Endothelial cell of hepatic sinusoid (primary cell): ENCODE measurements at regions not wholly inside any gene's neighbourhood (a gene's known extent, or its start where the extent isn't known, plus 50 kb on each side); places are given as distances from the start of the nearest gene placed in this dataset.

ENCODE experiments used
- in situ Hi-C: cut with HindIII; loops from 2 replicates; pipeline ENCODE4 v1.10.0; 2017; ENCODE audit warnings: low sequenced_read_pairs

DNA sequence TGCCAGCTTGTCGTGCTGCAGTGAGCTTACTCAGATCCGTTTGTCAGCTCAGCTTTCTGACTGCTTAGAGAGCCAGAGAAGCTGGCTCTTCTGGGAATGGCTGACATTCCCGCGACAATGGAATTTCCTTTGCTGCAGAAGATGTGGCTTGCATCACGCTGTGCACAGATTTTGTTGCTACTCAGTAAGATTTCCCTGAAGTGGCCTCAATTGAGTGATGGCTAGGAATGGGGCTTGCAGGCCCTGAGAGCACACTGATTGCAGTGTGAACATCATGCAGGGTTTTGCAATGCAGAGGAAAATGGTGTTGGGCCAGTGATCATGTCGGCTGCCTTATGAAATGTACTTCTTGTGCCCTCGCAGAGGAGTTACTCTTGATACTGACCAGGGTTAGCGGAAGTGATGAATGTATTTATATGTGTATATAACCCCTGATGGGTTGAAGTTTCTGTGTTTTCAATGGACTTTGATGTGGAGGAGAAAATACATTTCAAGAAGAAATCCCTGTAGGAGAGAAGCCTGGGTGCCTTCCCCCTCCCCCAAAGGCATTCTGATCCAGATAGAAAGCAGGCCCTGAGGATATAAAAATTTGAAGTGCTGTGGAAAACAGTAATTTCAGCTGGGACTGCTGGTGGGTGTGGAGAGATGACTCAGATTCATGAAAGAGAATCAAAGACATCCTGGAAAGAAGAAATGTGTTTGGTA lies 102.5 kb upstream of the PDZRN3 start:
- in situ Hi-C loops: no loop called here

DNA sequence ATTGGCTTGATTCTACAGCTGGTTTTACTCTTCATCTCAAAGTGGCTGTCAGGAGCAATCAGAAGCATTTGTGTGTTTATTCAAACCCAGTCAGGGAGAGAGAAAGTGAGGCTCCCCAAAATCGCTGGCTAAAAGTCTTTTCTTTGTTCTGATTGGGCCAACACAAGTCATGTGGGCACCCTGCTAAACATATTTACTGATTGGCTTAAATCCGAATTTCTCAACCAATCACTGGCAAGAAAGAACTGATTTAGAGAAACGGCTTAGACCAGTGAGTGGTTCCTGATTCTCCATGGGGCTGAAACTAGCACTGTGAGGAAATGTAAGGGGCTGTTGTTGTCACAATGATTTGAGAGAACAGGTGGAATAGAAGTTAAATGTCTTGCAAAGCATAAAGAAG lies 98.9 kb upstream of the PDZRN3 start:
- in situ Hi-C loops: no loop called here

DNA sequence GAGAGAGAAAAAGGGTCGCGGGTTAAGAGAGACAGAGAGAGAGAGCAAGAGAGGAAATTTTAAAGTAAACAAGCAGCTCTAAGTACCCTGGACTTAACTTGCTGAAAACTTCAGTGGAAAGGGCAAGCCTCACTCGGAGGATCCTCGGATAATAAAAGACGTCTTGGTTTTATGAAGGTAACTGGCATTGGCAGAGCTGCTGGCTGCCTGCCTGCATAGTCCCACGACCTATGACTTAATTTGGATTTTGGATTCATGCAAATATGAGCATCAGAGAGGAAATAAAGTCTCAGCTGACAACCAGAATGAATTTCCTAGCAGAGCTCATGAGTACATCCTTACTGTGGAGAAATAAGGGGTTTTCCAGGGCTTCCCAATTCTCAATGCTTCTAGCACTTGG lies 95.1 kb upstream of the PDZRN3 start:
- in situ Hi-C loops: no loop called here

DNA sequence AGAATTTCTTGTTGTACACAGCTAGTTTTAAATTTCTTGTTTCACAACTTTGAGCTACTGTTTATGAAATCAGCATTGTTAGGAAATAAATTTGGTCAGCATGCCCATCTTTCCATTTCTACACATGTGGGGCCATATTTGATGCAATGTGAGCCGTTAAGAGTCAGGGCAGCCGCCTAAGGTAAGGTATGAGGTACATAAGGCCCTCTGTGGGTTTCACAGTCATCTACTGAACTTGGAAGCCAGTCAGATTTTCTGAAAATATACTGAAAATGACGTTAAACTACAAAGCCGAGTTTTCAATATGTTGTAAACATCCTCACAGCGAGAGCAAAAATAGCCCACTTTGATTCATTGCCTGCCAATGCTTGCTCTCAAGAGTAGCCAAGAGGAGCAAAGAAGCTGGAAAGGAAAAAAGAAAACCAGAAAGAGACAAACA lies 94.7 kb upstream of the PDZRN3 start:
- in situ Hi-C loops: no loop called here

GRCh38 chr3:73718326-73719110 lies 93.8 kb upstream of the PDZRN3 start:
- in situ Hi-C loops: no loop called here

DNA sequence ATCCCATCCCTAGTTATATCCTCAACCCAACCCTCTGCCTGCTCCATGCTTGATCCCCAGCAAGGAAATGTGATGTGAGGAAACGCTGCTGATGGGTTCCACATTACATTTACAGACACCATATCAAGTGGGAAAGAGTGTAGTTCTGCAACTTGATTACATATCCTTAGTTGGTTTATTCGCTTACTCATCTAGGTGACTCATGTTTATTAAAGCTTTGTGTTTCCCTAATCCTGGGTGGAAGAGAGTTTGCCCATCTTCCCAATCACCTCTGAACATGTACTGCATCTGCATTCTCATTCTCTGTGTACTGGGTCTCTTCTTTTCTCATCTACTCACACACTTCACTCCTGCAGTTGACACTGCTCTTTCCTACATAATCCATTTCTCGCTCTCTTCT lies 91.7 kb upstream of the PDZRN3 start:
- in situ Hi-C loops: no loop called here

- in situ Hi-C loops: no loop called here
These were observed 85.6 kb upstream of the PDZRN3 start for GRCh38 chr3:73710340-73710739.

- in situ Hi-C loops: no loop called here
These were observed 85.0 kb upstream of the PDZRN3 start for GRCh38 chr3:73709712-73710111.

DNA sequence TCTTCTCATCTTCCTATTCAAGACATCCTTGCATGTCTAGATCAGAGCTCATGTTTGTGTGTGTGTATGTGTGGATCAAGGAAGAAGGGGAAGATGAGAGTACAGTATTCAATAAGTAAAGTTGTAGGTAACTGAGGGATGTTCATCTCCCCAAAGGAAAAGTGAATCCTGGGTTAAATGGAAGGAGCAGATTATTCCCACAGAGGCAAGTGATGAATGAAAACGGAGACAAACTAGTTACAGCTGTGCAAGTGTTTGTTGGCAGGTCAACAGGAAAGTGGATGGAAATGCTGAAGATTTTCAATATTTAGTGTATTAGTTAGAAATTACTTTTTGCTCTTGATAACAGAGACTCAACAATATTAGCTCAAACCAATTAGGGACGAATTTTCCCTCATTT lies 84.2 kb upstream of the PDZRN3 start:
- in situ Hi-C loops: no loop called here

GRCh38 chr3:73707772-73708171 lies 83.0 kb upstream of the PDZRN3 start:
- in situ Hi-C loops: no loop called here

DNA sequence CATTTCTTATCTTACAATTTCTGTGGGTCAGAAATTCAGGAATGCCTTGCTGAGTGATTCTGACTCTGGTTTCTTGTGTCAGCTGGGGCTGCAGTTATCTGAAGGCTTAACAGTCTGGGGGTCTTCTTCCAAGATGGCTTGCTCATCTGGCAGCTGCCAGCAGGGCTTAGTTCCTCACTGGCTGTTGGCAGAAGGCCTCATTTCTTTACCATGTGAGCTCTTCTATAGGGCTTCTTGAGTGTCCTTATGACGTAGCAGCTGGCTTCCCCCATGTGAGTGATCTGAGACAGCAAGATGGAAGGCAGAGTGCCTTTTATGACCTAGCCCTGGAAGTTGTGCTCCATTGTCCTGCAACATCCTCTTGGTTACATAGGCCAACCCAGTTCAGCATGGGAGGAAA lies 82.0 kb upstream of the PDZRN3 start:
- in situ Hi-C loops: no loop called here

DNA sequence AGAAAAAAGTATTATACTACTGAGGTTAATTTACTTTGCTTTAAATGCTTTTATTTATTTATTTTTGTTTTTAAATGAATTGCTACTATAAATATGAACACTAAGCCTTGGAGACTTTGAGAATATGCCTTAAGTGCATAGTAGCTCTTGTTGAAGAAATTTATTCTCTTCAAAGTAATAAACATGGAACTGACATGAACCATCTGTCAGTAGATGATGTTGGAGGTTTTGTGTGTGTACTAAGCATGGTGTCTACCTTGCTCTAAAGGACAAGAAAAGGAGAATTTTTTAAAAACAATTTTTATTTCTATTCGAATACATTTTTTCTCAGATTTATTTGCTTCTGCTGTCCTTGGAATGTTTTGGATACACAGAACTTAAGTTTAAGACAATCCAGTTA lies 81.1 kb upstream of the PDZRN3 start:
- in situ Hi-C loops: no loop called here

DNA sequence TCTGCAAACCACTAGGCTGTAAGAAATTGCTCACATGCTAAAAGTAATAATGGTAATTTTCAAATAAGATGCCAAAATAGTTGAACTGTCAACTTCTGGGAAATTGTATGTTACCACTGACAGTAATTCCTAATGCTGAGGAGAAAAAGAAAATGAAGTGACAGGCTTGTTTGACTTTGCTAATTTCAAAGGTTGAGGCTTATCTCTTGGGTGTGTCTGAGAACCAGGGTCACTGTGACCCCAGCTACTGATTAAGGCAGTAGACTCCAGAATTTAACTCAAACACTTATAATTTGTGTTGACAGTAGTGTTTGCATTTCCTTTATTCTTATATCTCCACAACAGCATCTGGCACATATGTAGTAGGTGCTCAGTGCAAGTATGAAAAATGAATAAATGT lies 74.6 kb upstream of the PDZRN3 start:
- in situ Hi-C loops: no loop called here

GRCh38 chr3:73697020-73697419 lies 72.3 kb upstream of the PDZRN3 start:
- in situ Hi-C loops: no loop called here

- in situ Hi-C loops: no loop called here
These were observed 71.1 kb upstream of the PDZRN3 start for GRCh38 chr3:73695841-73696240.

DNA sequence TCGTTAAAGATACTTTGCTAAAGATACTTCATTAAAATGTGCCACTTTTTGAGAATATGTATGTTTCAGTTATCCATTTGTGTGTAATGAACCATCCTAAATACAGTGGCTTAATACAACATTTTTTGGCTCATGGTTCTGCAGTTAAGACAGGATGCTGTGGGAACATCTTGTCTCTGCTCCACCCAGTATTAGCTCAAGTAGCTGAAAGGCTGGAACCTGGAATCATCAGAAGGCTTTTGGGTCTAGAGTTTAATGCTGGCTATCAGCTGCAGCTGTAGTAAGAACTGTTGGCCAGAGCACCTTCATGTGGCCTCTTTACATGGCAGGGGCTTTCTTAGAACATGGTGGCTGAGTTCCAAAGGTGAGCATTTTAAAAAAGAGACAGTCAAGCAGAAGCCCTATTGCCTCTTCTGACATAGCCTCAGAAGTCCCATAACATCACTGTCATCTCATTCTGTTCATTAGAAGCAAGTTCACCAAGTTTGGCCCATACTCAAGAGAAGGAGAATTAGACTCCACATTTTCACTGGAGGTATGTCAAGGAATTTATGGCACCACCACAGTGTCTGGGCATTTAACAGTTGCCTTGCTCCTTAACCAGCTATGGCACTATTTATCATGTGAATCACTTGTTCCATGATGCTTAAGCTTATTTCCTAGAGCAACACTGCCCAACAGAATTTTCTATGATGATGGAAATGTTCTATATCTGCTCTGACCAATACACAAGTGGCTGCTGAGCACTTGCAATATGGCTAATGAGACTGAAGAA lies 70.4 kb upstream of the PDZRN3 start:
- in situ Hi-C loops: no loop called here

- in situ Hi-C loops: no loop called here
These were observed 62.6 kb upstream of the PDZRN3 start for GRCh38 chr3:73687106-73688004.

- in situ Hi-C loops: no loop called here
These were observed 60.3 kb upstream of the PDZRN3 start for GRCh38 chr3:73685061-73685460.

GRCh38 chr3:73683706-73684105 lies 59.0 kb upstream of the PDZRN3 start:
- in situ Hi-C loops: no loop called here

DNA sequence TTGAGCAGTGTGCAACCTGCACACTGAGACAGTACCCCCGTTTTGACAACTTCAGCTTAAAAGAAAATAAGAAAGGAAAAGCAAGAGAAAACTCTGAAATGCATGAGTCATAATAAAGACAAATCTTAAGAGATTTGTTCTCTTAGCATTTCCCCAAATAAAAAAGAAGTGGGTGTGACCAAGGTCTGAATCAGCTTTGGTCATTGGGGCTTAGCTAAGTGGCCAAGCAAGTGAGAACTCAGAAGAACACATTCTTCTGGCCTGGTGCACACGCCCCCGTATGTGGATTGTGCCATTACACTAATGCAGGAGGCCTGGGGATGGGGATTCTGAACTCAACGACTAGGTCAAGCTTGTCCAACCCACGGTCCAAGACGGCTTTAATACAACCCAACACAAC lies 56.9 kb upstream of the PDZRN3 start:
- in situ Hi-C loops: no loop called here

DNA sequence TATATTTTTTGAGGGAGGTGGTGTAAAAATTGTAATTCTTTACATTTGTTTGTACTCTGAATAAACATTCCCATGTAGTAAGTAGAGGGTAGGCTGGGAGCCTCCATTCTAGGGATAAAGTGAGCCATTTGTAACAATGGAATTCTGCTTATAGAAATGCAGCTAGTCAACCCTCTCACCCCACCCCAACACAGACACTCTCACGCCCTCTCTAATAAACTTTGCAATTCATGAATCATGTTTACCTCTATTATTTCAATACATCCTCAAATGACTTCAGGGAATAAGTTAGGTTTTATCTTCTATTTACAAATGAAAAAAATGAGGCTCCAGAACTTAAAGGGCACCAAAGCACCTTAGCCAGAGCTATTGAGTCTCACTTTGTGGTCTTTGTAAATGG lies 56.5 kb upstream of the PDZRN3 start:
- in situ Hi-C loops: no loop called here
